Fibroblast of peridontal ligament (primary cell): ENCODE measurements at regions not wholly inside any gene's neighbourhood (a gene's known extent, or its start where the extent isn't known, plus 50 kb on each side); places are given as distances from the start of the nearest gene placed in this dataset.

ENCODE experiments used
- DNase-seq: peaks from one replicate; pipeline ENCODE4 v3.0.0-alpha.2; 2010; ENCODE audit errors: extremely low read depth

DNA sequence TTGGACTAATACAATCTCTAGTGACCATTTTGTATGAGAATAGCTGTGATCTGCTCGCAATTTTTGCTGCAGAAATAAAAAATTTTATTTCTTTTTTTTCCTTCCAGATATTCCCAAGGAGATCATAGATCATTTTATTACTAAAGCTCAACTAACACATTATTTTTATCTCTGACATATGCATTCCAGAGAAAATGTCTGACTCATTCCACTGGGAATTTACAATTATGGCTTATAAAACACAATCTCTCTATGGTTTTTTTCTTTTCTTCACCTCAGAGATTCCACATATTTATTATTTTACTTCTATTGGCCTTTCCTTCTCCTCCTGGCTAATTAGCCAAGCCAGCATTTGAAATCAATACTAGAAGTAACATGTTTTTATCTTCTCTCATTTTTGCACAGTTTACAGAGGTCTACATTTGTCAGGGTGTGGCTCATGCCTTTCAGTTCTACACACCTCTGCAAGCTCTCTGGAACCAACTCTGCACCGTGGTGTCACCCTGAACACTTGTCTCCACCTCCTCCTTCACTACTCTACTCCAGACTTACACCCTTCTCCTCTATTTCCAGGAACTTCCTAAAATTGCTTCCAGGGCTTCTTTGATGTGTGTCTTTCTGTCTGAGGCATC, 59.8 kb upstream of the GPM6A start:
- no peak for DNase-seq

DNA sequence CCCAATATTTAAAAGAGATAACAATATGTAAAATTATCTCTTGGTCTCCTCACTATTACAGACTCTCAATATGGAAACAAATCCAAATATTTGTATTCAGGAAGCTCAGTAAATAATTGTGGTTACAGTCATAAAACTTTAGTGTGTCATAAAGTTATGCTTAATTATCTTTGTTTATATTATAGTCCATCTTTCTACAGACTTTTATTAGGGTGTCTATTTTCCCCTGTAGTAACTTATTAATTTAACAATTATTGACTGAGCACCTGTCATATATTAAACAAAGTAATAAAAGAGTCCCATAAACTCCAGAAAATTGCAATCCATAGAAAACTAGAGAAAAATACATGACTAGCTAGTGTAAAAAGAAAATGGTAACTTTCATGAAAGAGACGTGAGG, 61.6 kb upstream of the GPM6A start:
- no peak for DNase-seq

DNA sequence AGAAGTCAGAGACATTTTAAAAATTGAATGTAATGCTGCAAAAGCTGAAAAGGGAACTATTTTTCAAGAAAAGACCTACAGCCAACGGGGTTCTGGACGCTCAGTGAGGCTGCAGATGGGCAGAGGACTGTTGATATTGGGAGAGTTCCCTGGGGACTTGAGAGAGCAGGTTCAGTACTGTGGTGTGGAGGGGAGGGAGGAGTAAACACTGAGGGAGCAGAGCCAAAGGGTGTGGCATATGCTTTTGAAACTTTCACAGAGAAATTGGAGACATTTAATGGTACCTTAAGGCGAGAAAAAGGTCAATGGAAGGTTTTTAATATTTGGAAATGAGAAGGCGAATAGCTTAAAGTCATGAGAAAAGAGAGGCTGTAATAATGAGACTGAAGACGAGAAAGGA, 62.2 kb upstream of the GPM6A start:
- no peak for DNase-seq

DNA sequence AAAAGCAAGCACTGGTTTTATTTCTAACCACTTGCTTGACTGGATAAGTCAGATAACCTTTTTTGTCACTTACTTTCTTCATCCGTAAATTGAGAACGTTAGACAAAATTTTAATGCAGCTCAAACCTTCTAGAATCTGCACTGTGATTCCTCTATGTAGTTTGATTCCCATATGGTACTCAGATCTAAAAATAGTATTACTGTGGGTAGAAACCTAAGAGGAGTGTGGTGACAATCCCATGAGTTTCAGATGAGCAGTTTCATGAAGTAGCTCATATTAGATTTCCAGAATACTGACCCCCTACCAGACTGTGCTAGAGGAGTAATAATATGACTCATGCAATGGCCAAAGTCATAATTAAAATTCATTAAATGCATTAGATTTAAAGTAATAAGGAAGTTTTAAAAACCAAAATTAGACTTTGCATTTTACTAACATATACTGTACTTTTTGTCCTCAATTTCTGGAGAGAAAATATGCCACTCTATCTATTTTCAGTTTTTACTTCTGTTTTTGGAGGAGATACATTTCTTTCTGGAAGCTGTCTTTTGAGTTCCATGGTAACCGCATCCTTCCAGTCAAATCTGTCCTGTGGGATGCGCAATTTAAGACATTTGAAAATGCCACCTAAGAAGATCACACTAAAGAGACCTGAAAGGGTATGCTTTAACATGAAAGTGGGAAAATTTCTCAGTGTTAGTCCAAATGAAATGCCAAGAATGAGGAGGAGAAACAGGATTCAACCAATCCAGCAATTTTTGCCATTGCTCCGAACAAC, 64.1 kb upstream of the GPM6A start:
- no peak for DNase-seq

DNA sequence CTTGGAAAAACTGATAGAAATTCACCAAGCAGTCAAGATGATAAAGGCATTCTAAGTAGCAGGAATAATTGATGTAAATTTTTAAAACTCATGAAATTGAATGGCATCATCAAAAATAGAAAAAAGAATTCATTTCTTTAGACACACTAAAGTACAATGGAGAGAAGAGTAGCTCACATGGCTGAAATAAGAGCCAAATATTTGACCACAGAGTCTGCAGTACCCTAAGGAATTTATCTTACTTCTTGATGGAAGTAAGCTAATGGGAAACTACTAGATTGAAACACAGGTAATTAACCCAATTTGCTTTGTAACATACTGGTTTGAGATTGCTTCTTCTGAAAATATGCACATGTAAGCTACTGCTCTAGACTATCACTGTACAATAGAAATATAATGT, 70.8 kb upstream of the GPM6A start:
- no peak for DNase-seq

DNA sequence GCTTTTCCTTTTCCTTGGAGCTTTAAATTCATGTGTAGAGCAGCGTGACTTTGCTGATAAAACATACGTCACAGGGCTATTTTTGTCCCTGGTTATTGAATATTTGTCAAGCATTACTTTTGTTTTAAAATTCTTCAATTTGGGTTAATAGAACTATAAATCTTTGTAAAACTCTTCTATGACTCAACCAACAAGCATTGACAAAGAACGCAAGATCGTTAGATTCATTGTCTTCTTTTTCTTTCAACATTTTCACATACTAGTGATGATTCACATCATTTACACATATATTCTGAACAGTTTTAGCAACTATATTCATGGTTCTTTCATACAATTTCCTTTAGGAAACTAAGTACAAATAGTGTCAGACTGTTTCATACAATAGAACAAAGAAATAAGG, 72.0 kb upstream of the GPM6A start:
- DNase-seq, result no peak

DNA sequence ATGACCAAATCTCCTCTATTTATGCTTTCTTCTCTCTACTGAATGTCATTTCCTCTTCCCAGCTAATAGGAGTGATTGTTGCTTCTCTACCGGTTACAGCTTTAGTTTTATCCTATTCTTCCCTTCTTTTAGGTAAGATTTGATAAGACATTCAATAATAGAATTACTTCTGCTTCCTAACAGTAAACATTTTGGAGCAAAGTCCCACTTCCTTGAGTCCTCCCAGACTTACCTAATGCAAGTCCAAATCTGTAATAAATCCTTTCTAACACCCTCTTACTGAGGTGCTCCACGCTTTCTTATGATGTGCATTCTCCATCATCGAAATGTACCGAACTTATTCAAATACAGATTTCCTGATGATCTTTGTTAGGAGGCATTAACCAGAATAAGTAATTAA, 79.2 kb upstream of the GPM6A start:
- DNase-seq, result no peak

DNA sequence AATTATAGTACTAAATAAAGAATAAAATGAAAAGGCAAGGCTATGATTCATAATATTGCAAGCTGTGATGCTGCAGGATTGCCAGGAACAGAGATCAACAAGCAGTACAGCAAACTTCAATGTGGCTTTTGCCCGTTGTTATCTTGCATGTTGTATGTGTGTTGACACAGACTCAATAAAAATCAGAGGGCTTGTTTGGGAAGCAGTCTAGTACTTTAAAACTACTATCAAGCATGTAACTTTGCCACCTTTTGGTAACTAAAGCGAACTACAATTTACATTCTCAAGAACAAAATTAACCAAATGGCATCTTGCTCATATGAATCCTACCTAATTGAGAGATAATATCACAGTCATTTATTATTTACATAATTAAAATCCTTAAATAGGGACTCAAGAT, 79.8 kb upstream of the GPM6A start:
- peak; percentile 17 for DNase-seq

DNA sequence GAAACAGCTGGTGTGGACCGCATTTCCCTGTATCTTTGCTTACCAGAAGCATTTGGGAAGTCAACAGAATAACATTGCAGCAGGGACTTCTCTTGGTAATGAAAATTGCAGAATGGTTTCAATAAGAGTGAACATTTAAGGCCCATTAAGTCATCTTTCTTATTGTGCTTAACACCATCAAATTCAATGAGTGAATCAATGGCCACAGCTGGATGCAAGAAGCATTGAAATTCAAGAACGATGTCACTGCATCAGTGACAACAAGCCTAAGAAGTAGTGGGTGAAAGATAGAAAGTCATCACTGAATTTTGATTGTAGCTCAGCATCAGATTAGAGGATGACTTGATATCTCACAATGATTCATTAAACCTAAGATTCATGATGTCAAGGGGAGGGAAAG, 93.9 kb upstream of the GPM6A start:
- no peak for DNase-seq

DNA sequence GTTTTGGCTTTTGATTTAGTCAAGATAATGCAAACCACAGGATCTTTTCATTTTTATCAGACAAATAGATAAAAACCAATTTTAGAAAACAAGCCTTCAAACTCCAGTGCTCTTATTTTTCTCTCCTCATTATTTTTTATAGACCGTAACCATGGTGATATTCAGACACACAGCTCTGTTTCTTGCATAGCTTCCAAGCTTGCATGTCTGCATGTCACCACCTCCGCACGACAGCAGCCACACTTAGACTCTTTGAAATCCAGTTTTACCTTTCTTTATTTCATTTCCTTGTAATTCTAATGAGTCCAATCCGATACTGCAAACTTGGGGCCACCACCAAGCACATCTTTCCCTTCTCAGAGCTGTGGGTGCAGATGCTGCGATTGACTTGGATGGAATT, 94.3 kb upstream of the GPM6A start:
- DNase-seq, result no peak

DNA sequence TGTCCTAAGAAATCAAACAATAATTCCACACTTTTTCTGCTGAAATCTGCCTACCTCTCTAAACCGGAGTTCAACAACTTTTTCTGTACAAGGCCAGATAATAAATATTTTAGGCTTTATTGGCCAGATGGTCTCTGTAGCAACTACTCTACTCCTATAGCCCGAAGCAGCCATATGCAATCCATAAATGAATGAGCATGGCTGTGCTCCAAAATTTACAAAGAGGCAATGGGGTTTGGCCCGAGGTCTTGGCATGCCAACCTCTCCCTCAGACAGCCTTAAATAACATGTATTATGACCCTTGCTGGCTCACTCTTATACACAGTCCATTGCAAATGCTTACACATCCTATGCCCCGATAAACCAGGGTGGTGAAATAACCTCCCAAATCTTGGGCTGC, 98.6 kb upstream of the GPM6A start:
- no peak for DNase-seq

DNA sequence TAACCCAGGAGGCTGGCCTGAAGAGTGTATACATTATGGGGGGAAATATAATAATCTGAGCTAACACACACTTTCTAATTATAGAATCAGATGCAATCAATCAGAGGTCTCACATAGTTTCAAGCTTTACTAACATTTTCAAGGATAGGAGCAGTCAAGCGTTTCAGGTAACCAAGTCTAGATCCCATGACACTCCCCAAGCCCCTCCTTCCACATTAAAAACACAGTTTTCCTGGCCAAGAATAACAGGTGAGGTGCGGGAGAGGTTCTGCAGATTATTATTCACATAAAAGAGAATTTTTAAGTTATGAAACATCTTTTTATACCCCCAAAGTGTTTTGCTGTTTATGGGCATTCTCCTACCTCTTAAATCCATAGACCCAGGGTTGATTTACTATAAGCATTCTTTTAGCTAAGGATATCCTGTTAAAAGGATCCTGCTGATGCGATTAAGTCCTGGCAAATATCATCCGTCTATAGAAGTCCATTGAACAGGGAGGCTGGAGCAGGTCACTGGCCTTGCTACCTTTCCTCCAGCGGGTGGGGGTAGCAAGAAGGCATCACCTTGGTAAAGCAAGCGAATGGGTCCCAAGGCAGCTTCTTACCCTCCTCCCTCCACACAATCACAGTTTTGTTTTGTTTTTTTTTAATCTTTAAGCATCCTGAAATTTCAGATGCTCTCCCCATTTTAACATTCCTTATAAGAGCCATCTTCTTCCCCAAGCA, 104.7 kb upstream of the GPM6A start:
- no peak for DNase-seq

DNA sequence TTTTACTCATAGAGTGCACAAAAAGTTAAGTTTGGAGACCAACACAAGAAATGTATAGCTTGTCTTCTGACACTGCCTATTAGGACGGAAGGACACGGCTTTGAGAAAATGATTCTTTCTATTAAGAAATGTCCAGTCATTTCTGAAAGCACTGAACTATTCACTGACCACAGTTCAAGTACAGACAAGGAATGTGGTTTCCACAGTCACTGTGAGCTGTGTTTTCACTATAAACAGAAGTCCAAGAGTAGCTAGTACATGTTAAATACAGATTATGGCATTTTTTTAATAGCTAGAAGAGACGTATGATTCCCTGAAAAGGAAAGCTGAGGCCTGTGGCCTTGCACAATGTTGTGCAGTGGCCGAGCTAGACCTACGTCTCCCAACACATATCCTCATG, 115.1 kb upstream of the GPM6A start:
- no peak for DNase-seq

DNA sequence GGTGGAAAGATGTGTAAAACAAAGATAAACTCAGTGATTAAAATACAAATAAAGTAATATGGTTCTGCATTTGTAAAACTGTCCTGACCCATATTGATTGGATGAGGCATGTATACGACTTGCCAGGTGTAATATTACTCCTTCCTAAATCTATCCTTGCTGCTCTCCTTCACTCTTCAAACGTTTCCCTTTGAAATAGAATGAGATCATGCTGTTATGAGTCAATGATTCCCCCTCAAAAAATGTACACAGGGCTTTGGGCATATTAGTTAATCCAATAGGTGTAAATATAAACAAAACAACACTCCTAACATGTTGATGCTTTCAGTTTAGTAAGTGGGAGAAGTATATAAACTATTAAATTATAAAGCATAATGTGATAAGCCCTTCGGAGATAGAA, 117.4 kb upstream of the GPM6A start:
- no peak for DNase-seq

DNA sequence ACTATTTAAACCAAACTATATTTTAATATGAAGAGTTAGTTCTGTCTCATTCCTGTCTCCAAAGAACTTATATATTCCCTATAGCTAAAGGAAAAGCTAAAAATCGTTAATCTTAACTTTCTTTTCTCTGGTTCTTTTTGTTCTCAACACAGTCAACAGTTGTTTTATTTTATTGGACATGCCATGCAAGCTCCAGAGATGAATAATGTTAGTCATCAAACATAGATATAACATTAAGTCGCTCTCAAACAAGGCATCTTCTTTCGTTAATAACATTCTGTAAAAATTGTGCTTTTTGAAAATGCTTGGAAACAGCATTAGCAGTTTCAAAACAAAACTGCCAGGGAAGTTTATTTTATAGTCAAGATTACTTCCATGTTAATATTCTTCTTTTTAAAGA, 117.9 kb upstream of the GPM6A start:
- DNase-seq, result no peak

DNA sequence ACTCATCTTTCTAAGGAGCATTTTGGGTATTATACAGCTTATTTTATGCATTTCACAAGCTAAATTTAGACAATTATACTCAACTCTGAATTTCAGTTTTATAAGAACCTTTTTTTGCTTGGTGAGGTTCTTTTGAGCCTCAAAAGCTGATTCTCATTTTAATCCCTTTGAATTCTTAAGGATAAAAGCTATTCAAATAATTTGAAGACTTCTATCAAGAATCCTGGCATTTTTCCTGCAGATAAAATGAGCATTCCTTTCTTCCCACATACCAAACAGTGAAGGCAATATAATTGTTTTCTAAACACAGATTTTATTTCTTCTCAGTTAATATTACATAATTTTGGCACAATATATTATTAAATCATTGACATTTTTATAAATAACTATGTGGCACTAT, 118.4 kb upstream of the GPM6A start:
- DNase-seq, result no peak

DNA sequence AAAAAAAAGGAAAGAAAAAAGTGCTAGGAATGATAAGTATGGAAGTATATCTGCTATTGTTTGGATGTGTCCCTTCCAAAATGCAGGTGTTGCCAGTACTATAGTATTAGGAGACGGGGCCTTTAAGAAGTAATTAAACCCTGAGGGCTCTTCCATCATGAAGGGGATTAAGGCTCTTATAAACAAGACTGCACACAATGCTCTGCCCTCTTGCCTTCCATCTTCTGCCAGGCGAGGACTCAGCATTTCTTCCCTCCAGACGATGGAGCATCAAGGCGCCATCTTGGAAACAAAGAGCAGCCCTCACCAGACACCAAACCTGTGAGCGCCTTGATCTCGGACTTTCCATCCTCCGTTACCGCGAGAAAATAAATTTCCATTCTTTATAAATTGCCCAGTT, 120.1 kb upstream of the GPM6A start:
- no peak for DNase-seq

DNA sequence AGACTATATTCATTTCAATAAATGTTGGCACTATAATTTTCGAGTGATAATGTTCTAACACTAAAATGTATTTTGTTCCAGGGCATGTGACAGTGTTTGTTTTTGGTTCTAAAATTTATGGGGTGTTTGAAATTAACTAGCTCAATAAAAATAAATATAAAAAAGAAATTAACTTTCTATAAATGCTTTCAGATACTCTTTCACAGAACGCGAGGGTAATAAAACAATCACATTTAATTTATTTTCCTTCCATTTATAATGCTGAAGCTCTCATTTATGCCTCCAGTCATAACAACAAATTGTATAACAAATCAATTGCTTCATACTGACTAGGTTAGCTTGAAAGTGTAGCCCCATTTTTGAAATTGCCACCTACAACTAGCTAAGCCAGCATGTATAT, 122.4 kb upstream of the GPM6A start:
- DNase-seq, result no peak

DNA sequence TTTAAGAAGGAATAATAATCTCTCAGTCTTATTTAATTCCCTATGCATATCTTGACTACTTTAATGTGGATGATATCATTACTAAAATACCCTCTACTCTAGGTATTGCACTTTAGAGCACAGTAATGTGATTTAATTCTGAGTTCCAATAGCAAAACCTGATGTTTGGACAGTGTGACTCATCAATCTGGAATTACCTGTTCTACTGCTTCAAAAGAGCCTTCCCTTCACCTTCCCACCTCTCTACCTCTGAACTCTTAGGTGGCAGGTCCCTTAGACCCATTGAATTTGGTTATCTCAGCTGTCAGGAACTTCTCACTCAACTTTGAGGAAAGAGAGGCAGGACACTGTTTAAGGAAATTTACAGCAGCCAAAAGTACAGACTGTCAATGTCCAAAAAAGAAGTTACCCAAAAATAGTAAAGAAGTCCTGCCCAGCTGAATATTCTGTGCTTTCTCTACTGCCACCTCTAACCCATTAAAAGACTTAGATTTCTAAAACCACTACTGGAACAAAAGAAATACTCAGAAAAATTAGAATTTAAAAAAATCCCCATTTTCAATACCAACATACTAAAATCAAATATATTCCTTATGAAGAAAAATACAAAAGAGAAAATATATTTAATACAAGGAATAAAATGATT, 123.1 kb upstream of the GPM6A start:
- DNase-seq, result no peak

DNA sequence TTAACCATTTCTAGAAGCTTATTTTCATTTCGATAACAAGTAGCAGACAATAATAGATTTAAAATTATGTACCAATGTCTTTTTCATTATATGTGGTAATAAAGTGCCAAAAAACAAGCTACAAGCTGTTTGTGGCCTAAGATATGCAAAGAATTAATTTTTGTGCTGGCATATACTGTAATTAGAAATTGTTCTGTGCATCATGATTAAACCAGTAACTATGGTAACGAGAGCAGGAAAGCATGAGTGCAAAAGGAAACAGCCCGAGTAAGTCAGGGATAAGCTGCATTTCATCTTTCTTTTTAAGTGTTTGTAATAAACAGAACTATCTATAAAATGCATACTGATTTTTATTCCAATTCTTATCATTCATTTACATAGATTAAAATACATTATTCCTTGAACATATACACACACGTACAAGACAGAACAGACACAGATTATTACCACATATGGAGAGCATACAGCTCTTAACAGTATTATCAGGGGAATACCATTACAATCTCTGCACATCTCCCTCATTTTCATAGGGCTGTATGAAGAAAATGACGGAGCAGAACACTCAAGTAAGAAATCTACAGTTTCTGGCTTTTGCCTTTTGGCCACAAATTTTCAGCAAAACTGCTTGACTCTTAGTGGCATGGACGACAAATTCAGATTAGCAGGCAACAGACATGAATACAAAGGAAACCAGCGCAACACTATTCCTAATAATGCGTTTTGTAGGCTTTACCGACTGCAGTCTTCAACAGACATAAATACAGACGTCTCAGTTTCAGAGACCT, 121.3 kb upstream of the WDR17 start:
- peak; percentile 1 for DNase-seq

DNA sequence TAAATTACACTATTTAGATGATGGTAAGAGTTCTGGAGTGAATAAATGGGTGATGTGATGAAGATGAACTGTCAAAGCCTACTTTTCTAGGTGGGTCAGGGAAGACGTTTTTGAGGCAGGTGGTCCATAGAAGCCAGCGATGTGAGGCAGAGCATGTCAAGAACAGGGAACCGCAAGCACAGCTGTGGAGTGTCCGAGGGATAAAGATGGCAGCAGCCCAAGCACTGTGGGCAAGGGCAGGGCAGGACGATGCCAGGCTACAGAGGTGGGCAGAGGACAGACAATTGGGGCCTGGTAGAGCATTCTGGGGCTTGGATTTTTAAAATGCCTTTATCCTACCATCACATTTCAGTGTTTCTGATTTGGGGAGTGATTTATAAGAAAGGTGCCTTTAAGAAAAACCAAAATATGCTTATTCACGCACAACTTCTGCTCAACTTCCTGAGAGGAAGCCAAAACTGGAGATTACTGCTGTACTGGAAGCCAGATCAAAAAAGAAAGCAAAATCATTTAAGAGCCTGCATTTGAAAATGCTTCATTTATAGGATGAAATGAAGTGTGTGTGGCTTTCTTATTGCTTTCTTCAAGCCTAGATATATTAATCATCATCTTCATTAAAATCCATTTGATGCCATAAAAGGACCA, 119.0 kb upstream of the WDR17 start:
- peak; percentile 39 for DNase-seq
